IgD-negative memory B cell (primary cell): ENCODE measurements at regions not wholly inside any gene's neighbourhood (a gene's known extent, or its start where the extent isn't known, plus 50 kb on each side); places are given as distances from the start of the nearest gene placed in this dataset.

ENCODE experiments used
- H3K27ac Mint-ChIP-seq, 3 donors: one replicate each; pipeline ENCODE4 v1.8.0; 2020 to 2022; ENCODE audit warnings: mild to moderate bottlenecking in 3 of 3, mixed read lengths in 3 of 3, moderate library complexity in 1 of 3
- H3K27me3 Mint-ChIP-seq: one replicate; pipeline ENCODE4 v1.8.0; 2021; ENCODE audit warnings: mixed read lengths
- H3K36me3 Mint-ChIP-seq: one replicate; pipeline ENCODE4 v1.8.0; 2020; ENCODE audit warnings: mild to moderate bottlenecking, mixed read lengths
- H3K4me1 Mint-ChIP-seq, 3 donors: one replicate each; pipeline ENCODE4 v1.8.0; 2020 to 2022; ENCODE audit warnings: mixed read lengths in 3 of 3, mild to moderate bottlenecking in 1 of 3
- H3K4me3 Mint-ChIP-seq, 4 donors: one replicate each; pipeline ENCODE4 v1.8.0; 2020 to 2022; ENCODE audit warnings: mild to moderate bottlenecking in 4 of 4, mixed read lengths in 4 of 4, moderate library complexity in 3 of 4
- H3K9me3 Mint-ChIP-seq, 3 donors: one replicate each; pipeline ENCODE4 v1.8.0; 2020 to 2021; ENCODE audit warnings: mixed read lengths in 3 of 3, mild to moderate bottlenecking in 1 of 3

GRCh38 chr2:66697366-66697765 is 262.4 kb downstream of the MEIS1 start:
- no peak overlapping the region for H3K27ac Mint-ChIP-seq
- no peaks in the 10 kb centered on the region for H3K36me3 Mint-ChIP-seq
- H3K4me1 Mint-ChIP-seq: no peaks in the 10 kb centered on the region
- H3K9me3 Mint-ChIP-seq: no peaks in the 10 kb centered on the region
- H3K4me3 Mint-ChIP-seq: no peak overlapping the region
- H3K27me3 Mint-ChIP-seq: peaks cover 1% of the 10 kb centered on the region

- no peak overlapping the region for H3K27ac Mint-ChIP-seq
Measured at GRCh38 chr2:66698091-66698490, 263.2 kb downstream of the MEIS1 start.

GRCh38 chr2:66698576-66699239 is 263.8 kb downstream of the MEIS1 start:
- Mint-ChIP-seq H3K9me3 (no peaks in the 10 kb centered on the region), H3K27ac (no peak overlapping the region), H3K4me3 (no peak overlapping the region), H3K27me3 (peaks cover 1% of the 10 kb centered on the region), H3K4me1 (no peaks in the 10 kb centered on the region), H3K36me3 (no peaks in the 10 kb centered on the region)

More at GRCh38 chr2:66698091-66698490, 263.2 kb downstream of the MEIS1 start:
- Mint-ChIP-seq H3K4me3 (no peak overlapping the region), H3K4me1 (no peaks in the 10 kb centered on the region), H3K27me3 (peaks cover 1% of the 10 kb centered on the region), H3K9me3 (no peaks in the 10 kb centered on the region), H3K36me3 (no peaks in the 10 kb centered on the region)

- Mint-ChIP-seq H3K4me1 (no peaks in the 10 kb centered on the region), H3K27ac (no peak overlapping the region), H3K9me3 (no peaks in the 10 kb centered on the region), H3K36me3 (no peaks in the 10 kb centered on the region), H3K27me3 (peaks cover 3% of the 10 kb centered on the region), H3K4me3 (no peak overlapping the region)
Measured at GRCh38 chr2:66699416-66699792, 264.5 kb downstream of the MEIS1 start.

- no peaks in the 10 kb centered on the region for H3K9me3 Mint-ChIP-seq
- peaks cover 3% of the 10 kb centered on the region for H3K27me3 Mint-ChIP-seq
- no peaks in the 10 kb centered on the region for H3K4me1 Mint-ChIP-seq
Measured at GRCh38 chr2:66699793-66700676, 265.1 kb downstream of the MEIS1 start.

GRCh38 chr2:66700677-66701066 is 265.7 kb downstream of the MEIS1 start:
- peaks cover 2% of the 10 kb centered on the region for H3K27me3 Mint-ChIP-seq
- H3K36me3 Mint-ChIP-seq: no peaks in the 10 kb centered on the region
- H3K4me3 Mint-ChIP-seq: no peak overlapping the region
- no peaks in the 10 kb centered on the region for H3K9me3 Mint-ChIP-seq
- H3K4me1 Mint-ChIP-seq: no peaks in the 10 kb centered on the region
- H3K27ac Mint-ChIP-seq: no peak overlapping the region

More at GRCh38 chr2:66699793-66700676, 265.1 kb downstream of the MEIS1 start:
- Mint-ChIP-seq H3K27ac (no peak overlapping the region), H3K36me3 (no peaks in the 10 kb centered on the region), H3K4me3 (no peak overlapping the region)

- Mint-ChIP-seq H3K4me3 (no peak overlapping the region), H3K27me3 (peaks cover 1% of the 10 kb centered on the region), H3K4me1 (no peaks in the 10 kb centered on the region), H3K36me3 (no peaks in the 10 kb centered on the region), H3K27ac (no peak overlapping the region), H3K9me3 (no peaks in the 10 kb centered on the region)
Measured at GRCh38 chr2:66701251-66701650, 266.3 kb downstream of the MEIS1 start.

- Mint-ChIP-seq H3K9me3 (no peaks in the 10 kb centered on the region), H3K27me3 (peaks cover 1% of the 10 kb centered on the region), H3K36me3 (no peaks in the 10 kb centered on the region), H3K4me3 (no peak overlapping the region), H3K4me1 (no peaks in the 10 kb centered on the region), H3K27ac (no peak overlapping the region)
Measured at GRCh38 chr2:66701656-66702055, 266.7 kb downstream of the MEIS1 start.

- H3K4me3 Mint-ChIP-seq: no peak overlapping the region
- no peaks in the 10 kb centered on the region for H3K9me3 Mint-ChIP-seq
- no peaks in the 10 kb centered on the region for H3K36me3 Mint-ChIP-seq
- no peak overlapping the region for H3K27ac Mint-ChIP-seq
- H3K4me1 Mint-ChIP-seq: no peaks in the 10 kb centered on the region
- H3K27me3 Mint-ChIP-seq: peaks cover 1% of the 10 kb centered on the region
Measured at GRCh38 chr2:66702301-66702700, 267.4 kb downstream of the MEIS1 start.

- Mint-ChIP-seq H3K4me1 (no peaks in the 10 kb centered on the region), H3K27ac (no peak overlapping the region), H3K4me3 (no peak overlapping the region), H3K9me3 (no peaks in the 10 kb centered on the region), H3K27me3 (peaks cover 1% of the 10 kb centered on the region), H3K36me3 (no peaks in the 10 kb centered on the region)
Measured at GRCh38 chr2:66704786-66705185, 269.9 kb downstream of the MEIS1 start.

GRCh38 chr2:66714610-66715009 is 279.7 kb downstream of the MEIS1 start:
- Mint-ChIP-seq H3K4me1 (no peaks in the 10 kb centered on the region), H3K27ac (no peak overlapping the region), H3K9me3 (no peaks in the 10 kb centered on the region), H3K4me3 (no peak overlapping the region), H3K36me3 (no peaks in the 10 kb centered on the region), H3K27me3 (no peaks in the 10 kb centered on the region)

GRCh38 chr2:66717218-66717905 is 282.4 kb downstream of the MEIS1 start:
- no peak overlapping the region for H3K4me3 Mint-ChIP-seq
- H3K9me3 Mint-ChIP-seq: peaks cover 0 to 4% (median 2%) of the 10 kb centered on the region in 3 donors
- H3K36me3 Mint-ChIP-seq: peaks cover 3% of the 10 kb centered on the region
- no peaks in the 10 kb centered on the region for H3K4me1 Mint-ChIP-seq
- no peak overlapping the region for H3K27ac Mint-ChIP-seq
- H3K27me3 Mint-ChIP-seq: no peaks in the 10 kb centered on the region

GRCh38 chr2:66717973-66718372 is 283.0 kb downstream of the MEIS1 start:
- H3K27me3 Mint-ChIP-seq: no peaks in the 10 kb centered on the region
- H3K27ac Mint-ChIP-seq: no peak overlapping the region
- no peak overlapping the region for H3K4me3 Mint-ChIP-seq
- H3K4me1 Mint-ChIP-seq: no peaks in the 10 kb centered on the region
- H3K9me3 Mint-ChIP-seq: peaks cover 0 to 4% (median 2%) of the 10 kb centered on the region in 3 donors
- peaks cover 3% of the 10 kb centered on the region for H3K36me3 Mint-ChIP-seq

GRCh38 chr2:66721776-66722175 is 286.9 kb downstream of the MEIS1 start:
- H3K27me3 Mint-ChIP-seq: no peaks in the 10 kb centered on the region
- H3K36me3 Mint-ChIP-seq: peaks cover 3% of the 10 kb centered on the region
- peak overlapping the region in 1 of 3 donors; percentile 46 for H3K27ac Mint-ChIP-seq
- H3K4me1 Mint-ChIP-seq: no peaks in the 10 kb centered on the region
- H3K4me3 Mint-ChIP-seq: no peak overlapping the region
- peaks cover 0 to 4% (median 2%) of the 10 kb centered on the region in 3 donors for H3K9me3 Mint-ChIP-seq

- no peak overlapping the region for H3K27ac Mint-ChIP-seq
Measured at GRCh38 chr2:66724241-66724640, 289.3 kb downstream of the MEIS1 start.

More at GRCh38 chr2:66724241-66724640, 289.3 kb downstream of the MEIS1 start:
- Mint-ChIP-seq H3K4me3 (no peak overlapping the region), H3K4me1 (no peaks in the 10 kb centered on the region), H3K9me3 (peaks cover 0 to 4% (median 2%) of the 10 kb centered on the region in 3 donors), H3K27me3 (no peaks in the 10 kb centered on the region), H3K36me3 (peaks cover 3% of the 10 kb centered on the region)
